ENCODE measurements at regions not wholly inside any gene's neighbourhood (a gene's known extent, or its start where the extent isn't known, plus 50 kb on each side); places are given as distances from the start of the nearest gene placed in this dataset.

DNA sequence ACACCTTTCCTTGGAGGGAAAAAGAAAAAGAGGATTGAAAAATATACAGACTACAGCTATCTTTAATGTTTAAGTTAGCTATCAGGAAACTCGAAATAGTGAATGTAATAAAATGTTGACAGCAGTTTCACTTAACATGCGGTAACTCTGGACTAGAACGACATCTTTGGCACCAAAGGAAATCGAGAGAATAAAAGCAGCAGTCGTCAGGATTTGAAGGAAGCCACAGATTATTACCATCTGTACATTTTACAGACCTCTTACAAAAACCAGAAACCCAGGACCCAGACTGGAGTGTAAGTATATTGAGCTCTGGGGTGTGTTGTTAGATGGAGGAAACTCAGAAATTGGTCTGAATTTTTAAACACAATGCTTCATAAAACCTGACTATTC, 51.6 kb upstream of the STOX2 start:
- no peak for DNase-seq

All from 8988T (cell line).